ENCODE measurements at regions not wholly inside any gene's neighbourhood (a gene's known extent, or its start where the extent isn't known, plus 50 kb on each side); places are given as distances from the start of the nearest gene placed in this dataset.

DNA sequence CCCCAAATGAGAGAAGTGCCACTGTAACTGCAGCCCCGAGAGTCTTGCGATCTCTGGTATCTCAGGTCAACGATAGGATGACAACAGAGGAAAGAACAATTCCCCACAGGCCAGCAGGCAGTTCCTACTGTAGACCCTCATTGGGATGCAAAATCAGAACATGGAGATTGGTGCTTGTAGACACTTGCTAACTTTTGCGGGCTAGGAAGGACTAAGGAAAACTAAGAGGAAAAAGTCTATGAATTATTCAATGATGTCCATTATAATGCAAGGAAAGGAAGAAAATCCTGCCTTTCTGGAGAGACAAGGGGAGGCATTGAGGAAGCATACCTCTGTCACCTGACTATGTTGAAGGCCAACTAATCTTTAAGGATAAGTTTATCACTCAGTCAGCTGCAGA, 51.9 kb upstream of the CWC22 start:
- TF ChIP-seq CTCF (IDR thresholded peaks at IDR 0.05) = no peak
- TF ChIP-seq POLR2A (IDR thresholded peaks at IDR 0.05) = no peak

Measured in right lobe of liver (tissue), 4 donors.